Gastroesophageal sphincter (tissue), 3 donors: ENCODE measurements at regions not wholly inside any gene's neighbourhood (a gene's known extent, or its start where the extent isn't known, plus 50 kb on each side); places are given as distances from the start of the nearest gene placed in this dataset.

Experiments
- POLR2AphosphoS5 ChIP-seq: sonication (generic); formaldehyde crosslinking; IDR thresholded peaks from one replicate; pipeline ENCODE4 v1.6.1; 2017; ENCODE audit warnings: antibody characterized with exemption
- TF ChIP-seq, protein P1 (sequence below), 4 experiments: fragments of 200-600 bp in 2 of 4; fragments of 450-650 bp in 2 of 4; sonication (generic) in 1 of 4; IDR thresholded peaks; one replicate each; pipeline ENCODE4 v1.5.1; 2017 to 2019; ENCODE audit warnings: antibody characterized with exemption in 4 of 4, mild to moderate bottlenecking in 2 of 4, moderate library complexity in 2 of 4

GRCh38 chr10:129171812-129172211, 295.2 kb upstream of the MGMT start:
- TF ChIP-seq, protein P1, sequence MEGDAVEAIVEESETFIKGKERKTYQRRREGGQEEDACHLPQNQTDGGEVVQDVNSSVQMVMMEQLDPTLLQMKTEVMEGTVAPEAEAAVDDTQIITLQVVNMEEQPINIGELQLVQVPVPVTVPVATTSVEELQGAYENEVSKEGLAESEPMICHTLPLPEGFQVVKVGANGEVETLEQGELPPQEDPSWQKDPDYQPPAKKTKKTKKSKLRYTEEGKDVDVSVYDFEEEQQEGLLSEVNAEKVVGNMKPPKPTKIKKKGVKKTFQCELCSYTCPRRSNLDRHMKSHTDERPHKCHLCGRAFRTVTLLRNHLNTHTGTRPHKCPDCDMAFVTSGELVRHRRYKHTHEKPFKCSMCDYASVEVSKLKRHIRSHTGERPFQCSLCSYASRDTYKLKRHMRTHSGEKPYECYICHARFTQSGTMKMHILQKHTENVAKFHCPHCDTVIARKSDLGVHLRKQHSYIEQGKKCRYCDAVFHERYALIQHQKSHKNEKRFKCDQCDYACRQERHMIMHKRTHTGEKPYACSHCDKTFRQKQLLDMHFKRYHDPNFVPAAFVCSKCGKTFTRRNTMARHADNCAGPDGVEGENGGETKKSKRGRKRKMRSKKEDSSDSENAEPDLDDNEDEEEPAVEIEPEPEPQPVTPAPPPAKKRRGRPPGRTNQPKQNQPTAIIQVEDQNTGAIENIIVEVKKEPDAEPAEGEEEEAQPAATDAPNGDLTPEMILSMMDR (IDR thresholded peaks at IDR 0.05), result no peak
- no peak for TF ChIP-seq POLR2AphosphoS5
